Upper lobe of left lung (tissue), 4 donors: ENCODE measurements at regions not wholly inside any gene's neighbourhood (a gene's known extent, or its start where the extent isn't known, plus 50 kb on each side); places are given as distances from the start of the nearest gene placed in this dataset.

Experiments used
- CTCF ChIP-seq, 6 experiments: fragments of 450-650 bp in 4 of 6; fragments of 200-600 bp in 2 of 6; sonication (generic) in 2 of 6; IDR thresholded peaks; one replicate each; pipeline ENCODE4 v1.5.1; 2016 to 2019; ENCODE audit warnings: antibody characterized with exemption in 6 of 6
- EP300 ChIP-seq, 4 donors: sonication (generic); formaldehyde crosslinking; IDR thresholded peaks; one replicate each; pipeline ENCODE4 v1.5.1; 2017; ENCODE audit warnings: antibody characterized with exemption in 4 of 4, control low read depth in 2 of 4
- POLR2A ChIP-seq, 4 donors: fragments of 450-650 bp; IDR thresholded peaks; one replicate each; pipeline ENCODE4 v1.5.1; 2016 to 2017; ENCODE audit warnings: antibody characterized with exemption in 4 of 4, mild to moderate bottlenecking in 2 of 4
- POLR2AphosphoS5 ChIP-seq, 2 donors: sonication (generic); formaldehyde crosslinking; IDR thresholded peaks; one replicate each; pipeline ENCODE4 v1.5.1; 2017; ENCODE audit warnings: antibody characterized with exemption in 2 of 2

GRCh38 chr3:115254492-115255196 is 107.6 kb upstream of the ZBTB20 start:
- no peak for TF ChIP-seq CTCF (IDR thresholded peaks at IDR 0.05)
- no peak for TF ChIP-seq EP300 (IDR thresholded peaks at IDR 0.05)
- TF ChIP-seq POLR2A (IDR thresholded peaks at IDR 0.05), result no peak
- no peak for TF ChIP-seq POLR2AphosphoS5 (IDR thresholded peaks at IDR 0.05)
